ENCODE measurements at regions not wholly inside any gene's neighbourhood (a gene's known extent, or its start where the extent isn't known, plus 50 kb on each side); places are given as distances from the start of the nearest gene placed in this dataset.

GRCh38 chr7:1351881-1352625 lies 107.2 kb downstream of the MICALL2 start:
- TF ChIP-seq CTCF (IDR thresholded peaks at IDR 0.05): no peak

GRCh38 chr7:1352656-1353271 lies 106.5 kb downstream of the MICALL2 start:
- no peak for TF ChIP-seq CTCF (IDR thresholded peaks at IDR 0.05)

- TF ChIP-seq CTCF (IDR thresholded peaks at IDR 0.05): no peak
Measured at GRCh38 chr7:1354661-1355567, 104.4 kb downstream of the MICALL2 start.

DNA sequence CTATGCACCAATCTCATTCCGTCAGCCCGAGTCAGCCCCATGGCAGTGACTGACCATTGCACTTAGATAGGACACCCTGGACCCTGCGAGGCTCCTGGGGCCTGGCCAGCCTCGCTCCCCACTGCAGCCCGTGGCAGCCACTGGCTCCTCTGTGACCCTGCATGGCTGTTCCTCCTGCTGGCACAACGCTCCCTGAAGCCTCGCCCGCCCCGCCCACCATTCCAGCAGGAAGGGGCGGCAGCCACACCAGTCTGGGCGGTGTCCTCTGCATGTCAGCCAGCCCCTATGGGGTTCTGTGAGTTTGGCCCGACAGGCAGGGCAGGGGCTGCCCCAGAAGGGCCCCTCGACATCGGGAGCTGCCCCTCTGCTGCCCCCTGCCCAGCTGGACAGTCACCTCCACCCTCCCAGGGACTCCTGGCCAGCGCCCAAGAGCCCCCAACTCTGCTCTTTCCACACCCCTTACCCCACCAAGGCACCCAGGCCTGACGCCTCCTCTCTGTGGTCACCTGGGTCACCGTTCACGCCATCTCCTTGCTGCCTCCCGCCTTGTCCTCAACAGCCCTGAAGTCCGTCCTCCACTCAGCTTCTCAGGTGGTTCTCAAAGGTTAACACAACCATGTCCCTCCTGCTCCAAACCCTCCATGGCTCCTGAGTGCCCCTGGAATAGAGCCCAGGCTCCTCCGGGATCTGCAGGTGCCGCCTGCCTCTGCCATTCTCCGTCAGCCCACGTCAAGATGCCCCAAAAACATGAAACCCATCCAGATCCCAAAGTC lies 103.5 kb downstream of the MICALL2 start:
- no peak for TF ChIP-seq CTCF (IDR thresholded peaks at IDR 0.05)

- TF ChIP-seq CTCF (IDR thresholded peaks at IDR 0.05): no peak
Measured at GRCh38 chr7:1357601-1358271, 101.5 kb downstream of the MICALL2 start.

DNA sequence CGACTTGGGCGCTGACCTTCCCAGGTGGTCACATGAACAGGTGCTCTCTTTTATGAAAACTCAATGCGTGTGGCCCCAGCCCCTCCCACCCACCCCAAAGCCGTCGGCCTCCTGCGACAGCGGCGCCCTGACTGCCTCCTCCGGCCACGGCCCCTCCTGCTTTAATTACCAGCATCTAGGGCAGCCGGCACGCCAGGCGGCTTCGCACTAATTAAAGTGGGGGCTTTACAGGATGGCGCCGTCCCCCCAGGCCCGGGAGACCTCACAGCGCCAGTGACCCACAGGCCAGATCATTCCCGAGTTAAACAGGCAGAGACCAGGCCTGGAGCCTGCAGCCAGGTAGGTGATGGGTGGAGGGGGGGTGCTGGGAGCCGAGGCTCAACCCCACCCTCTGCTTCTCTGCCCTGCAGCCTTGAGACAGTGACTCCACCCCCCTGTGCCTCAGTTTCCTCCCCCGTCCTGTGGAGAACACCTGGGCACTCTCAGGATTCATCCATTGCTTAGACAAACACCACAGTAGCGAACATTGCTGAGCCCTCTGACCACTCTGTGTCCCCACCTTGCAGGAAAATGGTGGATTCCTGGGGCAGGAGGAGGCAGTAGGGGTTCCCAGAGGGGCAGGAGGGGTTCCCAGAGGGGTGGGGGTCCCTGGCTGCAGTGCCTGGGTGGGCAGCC lies 100.8 kb downstream of the MICALL2 start:
- no peak for TF ChIP-seq CTCF (IDR thresholded peaks at IDR 0.05)

Measured in LNCAP (cell line).